SK-N-SH (cell line): ENCODE measurements at regions not wholly inside any gene's neighbourhood (a gene's known extent, or its start where the extent isn't known, plus 50 kb on each side); places are given as distances from the start of the nearest gene placed in this dataset.

Source experiments
- CTCF ChIA-PET: fragments of 300-600, 350-600 bp; formaldehyde crosslinking; extraction: SDS; loops from one replicate; lab custom pipeline; 2021; lab: Yijun Ruan, JAX
- POLR2A ChIA-PET: fragments of 350-600 bp; sonication (Branson Sonifier 250); formaldehyde crosslinking; extraction: SDS; loops from one replicate; lab custom pipeline; 2020; ENCODE audit warnings: antibody characterized with exemption, inconsistent platforms; lab: Yijun Ruan, JAX
- DNase-seq: peaks from one replicate; pipeline ENCODE4 v3.0.0; 2012
- H2AFZ ChIP-seq: fragments of 200-600 bp; sonication (generic); 2 replicates; pipeline ENCODE4 v1.8.1; 2016; ENCODE audit warnings: antibody characterized with exemption, mild to moderate bottlenecking, low read depth
- H3F3A ChIP-seq: fragments of 200-600 bp; sonication (generic); replicated peaks from 2 replicates; pipeline ENCODE3; 2016; ENCODE audit warnings: antibody characterized with exemption, mild to moderate bottlenecking; ENCODE audit not compliant: insufficient read depth
- H3K27ac ChIP-seq, 2 experiments: fragments of 200-500 bp in 1 of 2; fragments of 200-600 bp in 1 of 2; sonication (Bioruptor generic) in 1 of 2; sonication (generic), shearing (Covaris generic) in 1 of 2; 2 replicates each; pipeline versions ENCODE4 v1.5.1 to v1.6.1; 2014 to 2016; ENCODE audit warnings: low read depth in 2 of 2, inconsistent platforms in 1 of 2, low read length in 1 of 2, mild to moderate bottlenecking in 1 of 2, mixed read lengths in 1 of 2
- H3K27me3 ChIP-seq: fragments of 200-600 bp; sonication (generic), shearing (Covaris generic); 2 replicates; pipeline ENCODE4 v1.6.1; 2016; ENCODE audit warnings: mixed run types; ENCODE audit not compliant: insufficient read depth
- H3K36me3 ChIP-seq, 2 experiments: fragments of 200-500 bp in 1 of 2; fragments of 200-600 bp in 1 of 2; sonication (Bioruptor generic) in 1 of 2; sonication (generic) in 1 of 2; replicated peaks in 1 of 2; 2 replicates each; pipeline versions ENCODE3 to v1.5.1; 2014 to 2016; ENCODE audit warnings: low read length in 1 of 2, mild to moderate bottlenecking in 1 of 2; ENCODE audit not compliant: insufficient read depth in 2 of 2, control insufficient read depth in 1 of 2
- H3K4me1 ChIP-seq, 2 experiments: fragments of 200-500 bp in 1 of 2; fragments of 200-600 bp in 1 of 2; sonication (Bioruptor generic) in 1 of 2; sonication (generic), shearing (Covaris generic) in 1 of 2; 2 replicates each; pipeline versions ENCODE4 v1.5.1 to v1.6.1; 2014 to 2016; ENCODE audit warnings: low read depth in 1 of 2, low read length in 1 of 2, mixed run types in 1 of 2; ENCODE audit not compliant: insufficient read depth in 2 of 2, control insufficient read depth in 1 of 2
- H3K4me2 ChIP-seq: fragments of 200-600 bp; sonication (generic), shearing (Covaris generic); 2 replicates; pipeline ENCODE4 v1.6.1; 2017; ENCODE audit warnings: mixed run types
- H3K4me3 ChIP-seq, 2 experiments: fragments of 200-500 bp in 1 of 2; fragments of 200-600 bp in 1 of 2; sonication (Bioruptor generic) in 1 of 2; sonication (generic), shearing (Covaris generic) in 1 of 2; 2 replicates each; pipeline versions ENCODE4 v1.5.1 to v1.8.1; 2014 to 2016; ENCODE audit warnings: low read depth in 2 of 2, inconsistent platforms in 1 of 2, low read length in 1 of 2, mild to moderate bottlenecking in 1 of 2, mixed read lengths in 1 of 2, moderate library complexity in 1 of 2
- H3K79me2 ChIP-seq: fragments of 200-600 bp; sonication (generic); 2 replicates; pipeline ENCODE4 v1.8.1; 2017; ENCODE audit warnings: mild to moderate bottlenecking; ENCODE audit not compliant: insufficient read depth
- H3K9ac ChIP-seq: fragments of 200-600 bp; sonication (generic); 2 replicates; pipeline ENCODE4 v1.6.1; 2017; ENCODE audit warnings: mixed run types
- H3K9me2 ChIP-seq: fragments of 200-600 bp; sonication (generic); 2 replicates; pipeline ENCODE4 v1.6.1; 2017; ENCODE audit warnings: mixed run types
- H3K9me3 ChIP-seq: fragments of 200-600 bp; sonication (generic); 2 replicates; pipeline ENCODE4 v1.6.1; 2017; ENCODE audit warnings: mixed run types, mild to moderate bottlenecking, moderate library complexity
- H4K20me1 ChIP-seq: fragments of 200-600 bp; sonication (generic); 2 replicates; pipeline ENCODE4 v1.6.1; 2017; ENCODE audit warnings: mild to moderate bottlenecking, mixed run types; ENCODE audit not compliant: insufficient read depth
- CHD2 ChIP-seq: fragments of 150-350 bp; IDR thresholded peaks from 2 replicates; pipeline ENCODE4 v1.6.1; 2018; ENCODE audit warnings: low read length; ENCODE audit not compliant: partially characterized antibody
- EP300 ChIP-seq, 2 experiments: IDR thresholded peaks; 2 replicates each; pipeline versions ENCODE4 v1.4.0 to v1.6.1; 2012; ENCODE audit warnings: borderline replicate concordance in 1 of 2, low read depth in 1 of 2, low read length in 1 of 2
- FOSL2 ChIP-seq: IDR thresholded peaks from 2 replicates; pipeline ENCODE4 v1.4.0; 2012; ENCODE audit warnings: low read depth, mild to moderate bottlenecking, moderate library complexity, borderline replicate concordance
- FOXJ3 ChIP-seq: sonication (generic); formaldehyde crosslinking; IDR thresholded peaks from 2 replicates; pipeline ENCODE4 v1.5.1; 2020; ENCODE audit warnings: mild to moderate bottlenecking, missing genetic modification reagents
- FOXM1 ChIP-seq: IDR thresholded peaks from 2 replicates; pipeline ENCODE4 v1.4.0; 2012; ENCODE audit warnings: low read depth, mild to moderate bottlenecking
- GABPA ChIP-seq: IDR thresholded peaks from 2 replicates; pipeline ENCODE4 v1.4.0; 2012; ENCODE audit warnings: low read depth, mild to moderate bottlenecking
- GATA2 ChIP-seq: sonication (generic); formaldehyde crosslinking; IDR thresholded peaks from 2 replicates; pipeline ENCODE4 v1.5.0; 2020; ENCODE audit warnings: mild to moderate bottlenecking, missing genetic modification reagents
- IRF3 ChIP-seq: fragments of 150-350 bp; IDR thresholded peaks from 2 replicates; pipeline ENCODE4 v1.6.1; 2016; ENCODE audit warnings: mild to moderate bottlenecking, low read depth, low read length
- JUND ChIP-seq: IDR thresholded peaks from 2 replicates; pipeline ENCODE4 v1.4.0; 2012
- MXI1 ChIP-seq: IDR thresholded peaks from 2 replicates; pipeline ENCODE4 v1.6.1; 2012; ENCODE audit warnings: mild to moderate bottlenecking, low read depth, low read length, improper control_type of control experiment
- NFIC ChIP-seq: IDR thresholded peaks from 2 replicates; pipeline ENCODE4 v1.4.0; 2012; ENCODE audit warnings: borderline replicate concordance
- PBX3 ChIP-seq: IDR thresholded peaks from 2 replicates; pipeline ENCODE4; 2012
- POLR2AphosphoS5 ChIP-seq: IDR thresholded peaks from 2 replicates; pipeline ENCODE4 v1.6.1; 2012; ENCODE audit warnings: low read depth, low read length
- RAD21 ChIP-seq: IDR thresholded peaks from 2 replicates; pipeline ENCODE4 v1.6.1; 2012; ENCODE audit warnings: mild to moderate bottlenecking, low read length
- RFX5 ChIP-seq: IDR thresholded peaks from 2 replicates; pipeline ENCODE4 v1.6.1; 2012; ENCODE audit warnings: mild to moderate bottlenecking, improper control_type of control experiment, low read length
- RXRA ChIP-seq: IDR thresholded peaks from 2 replicates; pipeline ENCODE4 v1.4.0; 2012; ENCODE audit warnings: low read depth, mild to moderate bottlenecking, borderline replicate concordance
- SMC3 ChIP-seq: IDR thresholded peaks from 2 replicates; pipeline ENCODE4 v1.6.1; 2012; ENCODE audit warnings: low read depth, low read length, improper control_type of control experiment
- TEAD4 ChIP-seq: IDR thresholded peaks from 2 replicates; pipeline ENCODE4 v1.4.0; 2012; ENCODE audit warnings: mild to moderate bottlenecking, borderline replicate concordance; ENCODE audit not compliant: insufficient read depth
- ZBTB33 ChIP-seq: IDR thresholded peaks from 2 replicates; pipeline ENCODE4 v1.4.0; 2012; ENCODE audit warnings: low read depth, borderline replicate concordance
- WGBS: methylation state at CpG from one replicate; pipeline ENCODE4 v1.1.6; 2017; ENCODE audit warnings: low lambda C conversion rate; 5-methylcytosine and 5-hydroxymethylcytosine counted together
- TF ChIP-seq, protein P1 (sequence below): IDR thresholded peaks from 2 replicates; pipeline ENCODE4 v1.4.0; 2012; ENCODE audit warnings: low read depth

- H3F3A ChIP-seq, result no peaks in the 10 kb centered on the region
- H3K9ac ChIP-seq, result no peak overlapping the region
- ChIA-PET POLR2A (no interaction called here), CTCF (no interaction called here)
- no peaks in the 10 kb centered on the region for H3K27me3 ChIP-seq
- peaks cover 0 to 8% of the 10 kb centered on the region in 2 experiments; a peak in 2 of 4 replicates for H3K4me1 ChIP-seq
- H2AFZ ChIP-seq, result no peak overlapping the region
- H3K9me3 ChIP-seq, result no peaks in the 10 kb centered on the region
- H3K27ac ChIP-seq, result no peak overlapping the region
- no peak for DNase-seq
- H3K4me2 ChIP-seq, result no peak overlapping the region
- H3K9me2 ChIP-seq, result no peaks in the 10 kb centered on the region
- H3K79me2 ChIP-seq, result no peaks in the 10 kb centered on the region
- peaks cover 0 to 4% of the 10 kb centered on the region in 2 experiments for H3K36me3 ChIP-seq
- no peak for TF ChIP-seq EP300 (IDR thresholded peaks at IDR 0.05; ENCODE audit: borderline replicate concordance in 1 of 2, low read depth in 1 of 2, low read length in 1 of 2)
- no peak for TF ChIP-seq POLR2AphosphoS5
- no peak for TF ChIP-seq FOSL2
- no peak for TF ChIP-seq PBX3
- TF ChIP-seq FOXM1, result no peak
- TF ChIP-seq GATA2 (CRISPR knock-in tag), result no peak
- TF ChIP-seq JUND, result no peak
- no peak for TF ChIP-seq RAD21
- TF ChIP-seq, protein P1, sequence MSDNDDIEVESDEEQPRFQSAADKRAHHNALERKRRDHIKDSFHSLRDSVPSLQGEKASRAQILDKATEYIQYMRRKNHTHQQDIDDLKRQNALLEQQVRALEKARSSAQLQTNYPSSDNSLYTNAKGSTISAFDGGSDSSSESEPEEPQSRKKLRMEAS, result no peak
- no peak for TF ChIP-seq RFX5
- no peak for TF ChIP-seq CHD2
- no peak for TF ChIP-seq IRF3
- no peak for TF ChIP-seq MXI1
- TF ChIP-seq NFIC, result no peak
- no peak for TF ChIP-seq RXRA
- no peak for TF ChIP-seq GABPA
- no peak for TF ChIP-seq FOXJ3 (CRISPR knock-in tag)
- TF ChIP-seq SMC3, result no peak
- no peak for TF ChIP-seq ZBTB33
- no peak for TF ChIP-seq TEAD4
- WGBS, result 31% methylated on average over 4 of the region's 4 CpGs
- no peak overlapping the region for H3K4me3 ChIP-seq
- no peaks in the 10 kb centered on the region for H4K20me1 ChIP-seq
Measured at GRCh38 chr11:104725796-104726408, 172.4 kb downstream of the CASP12 start.
